ENCODE measurements at regions not wholly inside any gene's neighbourhood (a gene's known extent, or its start where the extent isn't known, plus 50 kb on each side); places are given as distances from the start of the nearest gene placed in this dataset.

DNA sequence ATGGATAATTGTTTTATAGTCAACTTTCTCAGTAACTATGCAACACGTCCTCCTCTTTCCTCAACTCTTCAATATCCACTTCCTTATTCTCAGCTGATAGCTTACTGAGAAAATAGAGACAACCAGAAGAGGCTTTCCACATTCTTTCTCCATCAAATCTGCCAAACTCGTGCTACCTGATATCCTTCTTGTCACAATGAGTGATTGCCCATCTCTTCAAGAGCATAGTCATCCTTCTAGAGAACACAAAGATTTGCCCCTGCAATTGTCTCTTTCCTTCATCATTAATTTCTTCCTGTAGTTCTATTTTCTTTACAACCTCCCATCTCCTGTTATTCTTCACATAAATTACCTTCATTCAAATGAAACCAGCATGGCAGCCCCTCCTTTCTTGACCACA is 75.9 kb upstream of the RGS17 start:
- TF ChIP-seq, protein P1, sequence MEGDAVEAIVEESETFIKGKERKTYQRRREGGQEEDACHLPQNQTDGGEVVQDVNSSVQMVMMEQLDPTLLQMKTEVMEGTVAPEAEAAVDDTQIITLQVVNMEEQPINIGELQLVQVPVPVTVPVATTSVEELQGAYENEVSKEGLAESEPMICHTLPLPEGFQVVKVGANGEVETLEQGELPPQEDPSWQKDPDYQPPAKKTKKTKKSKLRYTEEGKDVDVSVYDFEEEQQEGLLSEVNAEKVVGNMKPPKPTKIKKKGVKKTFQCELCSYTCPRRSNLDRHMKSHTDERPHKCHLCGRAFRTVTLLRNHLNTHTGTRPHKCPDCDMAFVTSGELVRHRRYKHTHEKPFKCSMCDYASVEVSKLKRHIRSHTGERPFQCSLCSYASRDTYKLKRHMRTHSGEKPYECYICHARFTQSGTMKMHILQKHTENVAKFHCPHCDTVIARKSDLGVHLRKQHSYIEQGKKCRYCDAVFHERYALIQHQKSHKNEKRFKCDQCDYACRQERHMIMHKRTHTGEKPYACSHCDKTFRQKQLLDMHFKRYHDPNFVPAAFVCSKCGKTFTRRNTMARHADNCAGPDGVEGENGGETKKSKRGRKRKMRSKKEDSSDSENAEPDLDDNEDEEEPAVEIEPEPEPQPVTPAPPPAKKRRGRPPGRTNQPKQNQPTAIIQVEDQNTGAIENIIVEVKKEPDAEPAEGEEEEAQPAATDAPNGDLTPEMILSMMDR (IDR thresholded peaks at IDR 0.05; ENCODE audit: insufficient read depth, low read depth, low read length): no peak
- no peak for TF ChIP-seq EZH2 (IDR thresholded peaks at IDR 0.05; ENCODE audit: insufficient read depth, low read length)
